Tibial nerve (tissue), 4 donors: ENCODE measurements at regions not wholly inside any gene's neighbourhood (a gene's known extent, or its start where the extent isn't known, plus 50 kb on each side); places are given as distances from the start of the nearest gene placed in this dataset.

Experiments used
- DNase-seq, 2 donors: peaks; one replicate each; pipeline ENCODE4 v3.0.0-alpha.2; 2019; ENCODE audit warnings: low spot score in 2 of 2
- H3K27ac ChIP-seq, 4 donors: fragments of 200-600 bp; sonication (generic) in 3 of 4; one replicate each; pipeline ENCODE4 v1.5.1; 2017 to 2019; ENCODE audit warnings: mild to moderate bottlenecking in 1 of 4
- H3K27me3 ChIP-seq, 2 donors: fragments of 200-600 bp; sonication (generic) in 1 of 2; one replicate each; pipeline versions ENCODE4 v1.5.1 to v1.6.0; 2017 to 2019
- H3K36me3 ChIP-seq, 3 donors: fragments of 200-600 bp; sonication (generic); one replicate each; pipeline ENCODE4 v1.5.1; 2018 to 2019
- H3K4me1 ChIP-seq, 4 donors: fragments of 200-600 bp; sonication (generic) in 3 of 4; one replicate each; pipeline ENCODE4 v1.5.1; 2017 to 2019
- H3K4me3 ChIP-seq, 4 donors: fragments of 200-600 bp; sonication (generic) in 3 of 4; one replicate each; pipeline ENCODE4 v1.5.1; 2017 to 2019; ENCODE audit warnings: mild to moderate bottlenecking in 1 of 4, moderate library complexity in 1 of 4
- H3K9me3 ChIP-seq, 4 donors: fragments of 200-600 bp; sonication (generic) in 3 of 4; one replicate each; pipeline ENCODE4 v1.5.1; 2017 to 2019
- EP300 ChIP-seq, 2 donors: sonication (generic); formaldehyde crosslinking; IDR thresholded peaks; one replicate each; pipeline ENCODE4 v1.6.1; 2017; ENCODE audit warnings: antibody characterized with exemption in 2 of 2, mild to moderate bottlenecking in 1 of 2
- POLR2A ChIP-seq, 2 donors: fragments of 450-650 bp; IDR thresholded peaks; one replicate each; pipeline ENCODE4 v1.6.1; 2017; ENCODE audit warnings: antibody characterized with exemption in 2 of 2, mild to moderate bottlenecking in 2 of 2, moderate library complexity in 2 of 2
- WGBS, 2 donors: methylation state at CpG; one replicate each; pipeline ENCODE4 v1.1.5; 2018; 5-methylcytosine and 5-hydroxymethylcytosine counted together
- TF ChIP-seq, protein P1 (sequence below), 5 experiments: fragments of 200-600 bp in 3 of 5; fragments of 450-650 bp in 2 of 5; sonication (generic) in 3 of 5; IDR thresholded peaks; one replicate each; pipeline ENCODE4 v1.5.1; 2016 to 2019; ENCODE audit warnings: antibody characterized with exemption in 5 of 5, mild to moderate bottlenecking in 3 of 5, moderate library complexity in 2 of 5

DNA sequence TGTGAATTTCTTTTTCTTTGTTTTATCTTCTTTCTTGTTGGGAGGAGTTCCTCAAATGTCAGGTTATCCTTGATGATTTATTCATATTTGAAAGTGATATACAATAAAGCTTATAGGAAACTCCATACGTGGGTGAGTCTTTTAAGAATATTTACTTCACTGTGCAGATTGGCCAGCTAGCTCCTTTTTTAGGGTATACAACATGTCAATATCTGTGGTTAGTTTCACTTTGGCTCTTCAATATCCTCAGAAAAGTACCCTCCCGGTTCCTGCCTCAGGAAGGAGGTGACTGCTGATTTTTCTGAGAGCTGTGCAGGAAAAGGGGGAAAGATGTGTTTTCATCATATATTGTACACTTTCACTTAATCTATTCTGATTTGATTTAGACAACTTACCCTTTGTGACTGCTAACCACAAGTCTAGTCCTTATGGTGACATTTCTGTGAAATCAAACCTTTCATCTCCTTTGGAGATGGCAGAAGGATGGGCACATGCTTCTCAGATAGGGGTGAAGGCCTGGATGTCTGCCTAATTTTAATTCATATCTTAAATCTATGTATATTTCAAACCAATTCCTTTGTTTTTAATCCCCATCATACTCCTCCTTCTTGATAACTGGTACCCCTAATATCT lies 98.2 kb upstream of the NECTIN3 start:
- TF ChIP-seq POLR2A (IDR thresholded peaks at IDR 0.05) (no peak), EP300 (IDR thresholded peaks at IDR 0.05) (no peak)
- TF ChIP-seq, protein P1, sequence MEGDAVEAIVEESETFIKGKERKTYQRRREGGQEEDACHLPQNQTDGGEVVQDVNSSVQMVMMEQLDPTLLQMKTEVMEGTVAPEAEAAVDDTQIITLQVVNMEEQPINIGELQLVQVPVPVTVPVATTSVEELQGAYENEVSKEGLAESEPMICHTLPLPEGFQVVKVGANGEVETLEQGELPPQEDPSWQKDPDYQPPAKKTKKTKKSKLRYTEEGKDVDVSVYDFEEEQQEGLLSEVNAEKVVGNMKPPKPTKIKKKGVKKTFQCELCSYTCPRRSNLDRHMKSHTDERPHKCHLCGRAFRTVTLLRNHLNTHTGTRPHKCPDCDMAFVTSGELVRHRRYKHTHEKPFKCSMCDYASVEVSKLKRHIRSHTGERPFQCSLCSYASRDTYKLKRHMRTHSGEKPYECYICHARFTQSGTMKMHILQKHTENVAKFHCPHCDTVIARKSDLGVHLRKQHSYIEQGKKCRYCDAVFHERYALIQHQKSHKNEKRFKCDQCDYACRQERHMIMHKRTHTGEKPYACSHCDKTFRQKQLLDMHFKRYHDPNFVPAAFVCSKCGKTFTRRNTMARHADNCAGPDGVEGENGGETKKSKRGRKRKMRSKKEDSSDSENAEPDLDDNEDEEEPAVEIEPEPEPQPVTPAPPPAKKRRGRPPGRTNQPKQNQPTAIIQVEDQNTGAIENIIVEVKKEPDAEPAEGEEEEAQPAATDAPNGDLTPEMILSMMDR (IDR thresholded peaks at IDR 0.05) = no peak
- peaks cover 0 to 15% (median 2%) of the 10 kb centered on the region in 4 donors for H3K9me3 ChIP-seq
- H3K4me1 ChIP-seq = peaks cover 0 to 3% (median 0%) of the 10 kb centered on the region in 4 donors
- no peaks in the 10 kb centered on the region for H3K36me3 ChIP-seq
- H3K4me3 ChIP-seq = no peak overlapping the region
- no peaks in the 10 kb centered on the region for H3K27me3 ChIP-seq
- no peak overlapping the region for H3K27ac ChIP-seq
- no peak for DNase-seq
- WGBS, 2 donors = 67 to 86% methylated on average over 2 of the region's 2 CpGs

DNA sequence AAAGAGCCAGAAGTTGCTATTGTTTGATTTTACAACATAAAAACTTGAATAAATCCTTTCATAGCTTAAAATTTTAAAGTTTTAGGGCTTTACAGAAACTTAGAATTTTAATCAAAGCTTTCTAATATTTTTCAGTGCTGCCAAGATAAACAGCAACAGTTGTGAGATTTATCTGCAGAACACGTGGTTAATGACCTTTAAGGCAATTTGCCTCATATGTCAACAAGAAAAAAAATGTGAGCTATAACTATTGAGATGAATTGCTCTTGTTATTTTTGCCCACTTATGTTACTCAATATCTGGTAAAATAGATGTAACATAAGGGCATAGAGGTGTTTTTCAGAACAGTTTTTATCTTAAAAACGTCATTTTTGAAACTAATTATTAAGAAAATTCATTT lies 96.7 kb upstream of the NECTIN3 start:
- H3K27ac ChIP-seq = no peak overlapping the region
- 12 to 14% methylated on average over 2 of the region's 2 CpGs for WGBS, 2 donors

DNA sequence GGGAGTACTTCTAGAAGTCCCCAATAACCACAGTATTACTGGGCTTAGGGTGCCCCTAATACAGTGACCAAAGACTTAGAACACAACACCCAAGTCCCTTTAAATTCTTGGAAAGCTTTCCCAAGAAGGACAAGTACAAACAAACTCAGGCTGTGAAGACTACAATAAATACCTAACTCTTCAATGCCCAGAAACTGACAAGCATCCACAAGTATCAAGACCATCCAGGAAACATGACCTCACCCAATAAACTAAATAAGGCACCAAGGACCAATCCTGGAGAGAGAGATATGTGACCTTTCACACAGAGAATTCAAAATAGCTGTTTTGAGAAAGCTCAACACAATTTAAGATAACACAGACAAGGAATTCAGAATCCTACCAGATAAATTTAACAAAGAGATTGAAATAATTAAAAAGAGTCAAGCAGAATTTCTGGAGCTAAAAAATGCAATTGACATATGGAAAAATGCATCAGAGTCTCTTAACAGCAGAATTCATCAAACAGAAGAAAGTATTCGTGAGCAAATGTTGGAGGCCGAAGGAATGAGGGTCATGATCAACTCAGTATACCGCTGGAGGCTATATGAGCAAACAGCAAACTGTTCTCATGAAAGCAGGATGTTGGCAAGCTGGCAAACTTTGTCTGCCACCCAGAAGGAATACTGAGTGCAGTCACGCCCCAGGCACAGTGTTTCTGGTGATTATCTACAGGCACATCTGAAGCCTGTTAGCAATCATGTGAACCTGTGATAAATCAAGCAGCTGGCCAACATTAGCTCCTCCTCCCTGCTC lies 87.0 kb upstream of the NECTIN3 start:
- H3K4me3 ChIP-seq = no peak overlapping the region
- no peaks in the 10 kb centered on the region for H3K4me1 ChIP-seq
- H3K36me3 ChIP-seq = no peaks in the 10 kb centered on the region
- H3K27ac ChIP-seq = no peak overlapping the region
- peaks cover 0 to 21% (median 0%) of the 10 kb centered on the region in 4 donors for H3K9me3 ChIP-seq
- no peaks in the 10 kb centered on the region for H3K27me3 ChIP-seq
- 83 to 95% methylated on average over 4 of the region's 4 CpGs for WGBS, 2 donors
- no peak for DNase-seq
- TF ChIP-seq EP300 (IDR thresholded peaks at IDR 0.05) (no peak), POLR2A (IDR thresholded peaks at IDR 0.05) (no peak)
- TF ChIP-seq, protein P1 (IDR thresholded peaks at IDR 0.05) = no peak

More for the DNA sequence above, 96.7 kb upstream of the NECTIN3 start:
- TF ChIP-seq, protein P1 (IDR thresholded peaks at IDR 0.05) = no peak
- TF ChIP-seq POLR2A (IDR thresholded peaks at IDR 0.05) (no peak), EP300 (IDR thresholded peaks at IDR 0.05) (no peak)
- peaks cover 0 to 3% (median 0%) of the 10 kb centered on the region in 4 donors for H3K4me1 ChIP-seq
- H3K9me3 ChIP-seq = peaks cover 0 to 2% (median under 1%) of the 10 kb centered on the region in 4 donors
- DNase-seq = no peak
- no peaks in the 10 kb centered on the region for H3K27me3 ChIP-seq
- no peaks in the 10 kb centered on the region for H3K36me3 ChIP-seq
- no peak overlapping the region for H3K4me3 ChIP-seq

DNA sequence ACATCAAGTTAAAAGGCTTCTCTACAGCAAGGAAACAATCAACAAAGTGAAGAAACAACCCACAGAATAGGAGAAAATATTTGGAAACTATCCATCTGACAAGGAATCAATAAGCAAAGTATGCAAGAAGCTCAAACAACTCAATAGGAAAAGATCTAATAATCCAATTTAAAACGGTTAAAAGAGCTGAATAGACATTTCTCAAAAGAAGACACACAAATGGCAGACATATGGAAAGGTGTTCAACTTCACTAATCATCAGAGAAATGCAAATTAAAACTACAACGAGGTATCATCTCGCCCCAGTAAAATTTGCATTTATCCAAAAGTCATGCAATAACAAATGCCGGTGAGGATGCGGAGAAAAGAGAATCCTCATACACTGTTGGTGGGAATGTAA lies 82.2 kb upstream of the NECTIN3 start:
- TF ChIP-seq POLR2A (IDR thresholded peaks at IDR 0.05) (no peak), EP300 (IDR thresholded peaks at IDR 0.05) (no peak)
- TF ChIP-seq, protein P1 (IDR thresholded peaks at IDR 0.05) = no peak
- Histone ChIP-seq H3K27me3 (no peaks in the 10 kb centered on the region), H3K4me3 (no peak overlapping the region), H3K4me1 (no peaks in the 10 kb centered on the region), H3K36me3 (no peaks in the 10 kb centered on the region), H3K9me3 (peaks cover 0 to 21% (median 1%) of the 10 kb centered on the region in 4 donors), H3K27ac (no peak overlapping the region)
- no peak for DNase-seq
- 95 to 96% methylated on average over 5 of the region's 5 CpGs for WGBS, 2 donors
